Chondrocyte (in vitro differentiated cells): ENCODE measurements at regions not wholly inside any gene's neighbourhood (a gene's known extent, or its start where the extent isn't known, plus 50 kb on each side); places are given as distances from the start of the nearest gene placed in this dataset.

ENCODE experiments used
- DNase-seq: peaks from one replicate; pipeline ENCODE4 v3.0.0; 2021; ENCODE audit warnings: mixed read lengths, low spot score
- H3K27ac Mint-ChIP-seq: one replicate; pipeline ENCODE4 v1.8.0; 2021; ENCODE audit warnings: mild to moderate bottlenecking, moderate library complexity, mixed read lengths; ENCODE audit not compliant: unreplicated experiment
- H3K27me3 Mint-ChIP-seq: 2 replicates; pipeline ENCODE4 v1.8.0; 2021; ENCODE audit warnings: low read depth, mixed read lengths
- H3K36me3 Mint-ChIP-seq: 2 replicates; pipeline ENCODE4 v1.8.0; 2021; ENCODE audit warnings: low read depth, mixed read lengths
- H3K4me1 Mint-ChIP-seq: 2 replicates; pipeline ENCODE4 v1.8.0; 2021; ENCODE audit warnings: low read depth, mild to moderate bottlenecking, mixed read lengths
- H3K4me3 Mint-ChIP-seq: one replicate; pipeline ENCODE4 v1.8.0; 2021; ENCODE audit warnings: mild to moderate bottlenecking, moderate library complexity, mixed read lengths; ENCODE audit not compliant: unreplicated experiment
- H3K9me3 Mint-ChIP-seq: 2 replicates; pipeline ENCODE4 v1.8.0; 2021; ENCODE audit warnings: low read depth, mixed read lengths
- CTCF ChIP-seq: fragments of 200-600 bp; sonication (generic); IDR thresholded peaks from 2 replicates; pipeline ENCODE4 v1.5.0; 2021; ENCODE audit warnings: antibody characterized with exemption, mild to moderate bottlenecking, moderate library complexity

GRCh38 chr3:72395776-72396311, 452.4 kb downstream of the SHQ1 start:
- Mint-ChIP-seq H3K36me3 (no peaks in the 10 kb centered on the region), H3K27me3 (no peaks in the 10 kb centered on the region), H3K27ac (no peak overlapping the region), H3K4me3 (no peak overlapping the region), H3K9me3 (no peaks in the 10 kb centered on the region), H3K4me1 (peaks cover 40% of the 10 kb centered on the region)
- DNase-seq = no peak
- no peak for TF ChIP-seq CTCF

- Mint-ChIP-seq H3K9me3 (no peaks in the 10 kb centered on the region), H3K27ac (no peak overlapping the region), H3K36me3 (no peaks in the 10 kb centered on the region), H3K27me3 (no peaks in the 10 kb centered on the region), H3K4me3 (no peak overlapping the region), H3K4me1 (peaks cover 41% of the 10 kb centered on the region)
- no peak for TF ChIP-seq CTCF
- DNase-seq = no peak
Observed at GRCh38 chr3:72393455-72393854, 454.8 kb downstream of the SHQ1 start.

GRCh38 chr3:72391659-72392058, 456.6 kb downstream of the SHQ1 start:
- no peak for DNase-seq
- no peaks in the 10 kb centered on the region for H3K27me3 Mint-ChIP-seq
- no peak overlapping the region for H3K27ac Mint-ChIP-seq
- H3K9me3 Mint-ChIP-seq = no peaks in the 10 kb centered on the region
- TF ChIP-seq CTCF = no peak
- H3K4me3 Mint-ChIP-seq = no peak overlapping the region
- H3K36me3 Mint-ChIP-seq = no peaks in the 10 kb centered on the region
- peaks cover 41% of the 10 kb centered on the region for H3K4me1 Mint-ChIP-seq

- Mint-ChIP-seq H3K9me3 (no peaks in the 10 kb centered on the region), H3K27ac (no peak overlapping the region), H3K27me3 (no peaks in the 10 kb centered on the region), H3K36me3 (no peaks in the 10 kb centered on the region), H3K4me1 (peaks cover 32% of the 10 kb centered on the region), H3K4me3 (no peak overlapping the region)
- TF ChIP-seq CTCF = no peak
- no peak for DNase-seq
Observed at GRCh38 chr3:72390841-72391240, 457.4 kb downstream of the SHQ1 start.

- Mint-ChIP-seq H3K4me1 (peaks cover 31% of the 10 kb centered on the region), H3K27ac (no peak overlapping the region), H3K4me3 (no peak overlapping the region), H3K27me3 (no peaks in the 10 kb centered on the region), H3K36me3 (no peaks in the 10 kb centered on the region), H3K9me3 (no peaks in the 10 kb centered on the region)
- no peak for DNase-seq
- no peak for TF ChIP-seq CTCF
Observed at GRCh38 chr3:72388644-72389043, 459.6 kb downstream of the SHQ1 start.
